ENCODE measurements at regions not wholly inside any gene's neighbourhood (a gene's known extent, or its start where the extent isn't known, plus 50 kb on each side); places are given as distances from the start of the nearest gene placed in this dataset.
"Not testable (repeated sequence)": the region's sequence is repeated elsewhere in the genome, so short reads cannot be mapped to it uniquely, and the experiment has no call there.

GRCh38 chr4:27123123-27123768, 262.6 kb downstream of the STIM2 start:
- no peak for DNase-seq

- DNase-seq = no peak
Observed at GRCh38 chr4:27123769-27124124, 263.1 kb downstream of the STIM2 start.

- not testable (repeated sequence) for DNase-seq
Observed at GRCh38 chr4:27126895-27127294, 266.3 kb downstream of the STIM2 start.

DNA sequence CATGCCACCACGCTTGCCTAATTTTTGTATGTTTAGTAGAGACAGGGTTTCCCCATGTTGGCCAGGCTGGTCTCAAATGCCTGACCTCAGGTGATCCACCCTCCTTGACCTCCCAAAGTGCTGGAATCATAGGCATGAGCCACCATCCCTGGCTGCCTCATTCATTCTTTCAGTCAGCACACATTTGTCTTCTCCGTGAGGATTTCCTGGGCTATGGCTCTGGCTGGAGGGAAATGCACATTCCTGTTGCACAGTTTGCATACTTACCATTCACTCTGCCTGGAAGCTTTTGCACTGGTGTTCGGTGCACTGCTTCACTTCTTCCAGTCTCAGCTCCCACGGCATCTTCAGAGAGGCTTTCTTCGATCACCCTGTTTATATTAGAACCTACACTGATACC, 267.8 kb downstream of the STIM2 start:
- DNase-seq = no peak

- DNase-seq = no peak
Observed at GRCh38 chr4:27129871-27130366, 269.3 kb downstream of the STIM2 start.

DNA sequence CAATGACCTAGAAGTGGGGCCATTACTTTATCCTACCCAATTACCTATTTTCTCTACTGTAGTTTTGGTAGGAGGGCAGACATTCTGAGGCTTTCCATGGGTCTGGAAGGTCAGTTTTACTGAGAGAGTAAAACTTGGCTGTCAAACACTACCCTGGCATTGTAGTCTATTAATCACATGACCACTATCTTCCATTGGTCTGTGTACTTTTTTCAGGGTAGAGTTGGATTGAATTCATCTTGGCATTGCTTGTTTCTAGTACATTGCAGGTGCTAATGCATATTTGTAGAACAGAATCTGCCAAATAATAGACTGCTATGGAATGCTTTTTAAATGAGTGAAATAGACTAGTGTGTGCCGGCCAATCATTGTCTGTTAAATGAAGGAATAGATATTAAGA, 271.9 kb downstream of the STIM2 start:
- DNase-seq = no peak

GRCh38 chr4:27140486-27140885, 279.8 kb downstream of the STIM2 start:
- no peak for DNase-seq

- DNase-seq = no peak
Observed at GRCh38 chr4:27141530-27141929, 280.9 kb downstream of the STIM2 start.

DNA sequence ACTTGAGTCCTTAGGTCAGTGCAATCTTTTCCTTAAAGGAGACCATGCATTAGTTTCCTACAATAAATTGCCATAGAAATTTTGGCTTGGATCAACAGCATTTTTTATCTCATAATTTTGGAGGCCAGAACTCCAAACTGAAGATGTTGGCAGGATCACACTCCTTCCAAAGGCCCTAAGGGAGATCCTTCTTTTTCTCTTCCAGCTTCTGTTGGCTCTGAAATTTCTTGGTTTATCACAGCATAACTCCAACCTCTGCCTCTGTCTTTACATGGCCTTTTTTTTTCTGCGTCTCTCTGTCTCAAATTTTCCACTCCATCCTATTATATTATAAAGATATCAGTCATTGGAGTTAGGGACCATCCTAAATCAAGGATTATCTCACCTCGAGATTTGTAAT, 282.2 kb downstream of the STIM2 start:
- DNase-seq = no peak

- no peak for DNase-seq
Observed at GRCh38 chr4:27145597-27145996, 285.0 kb downstream of the STIM2 start.

GRCh38 chr4:27148211-27148895, 287.7 kb downstream of the STIM2 start:
- DNase-seq = no peak

DNA sequence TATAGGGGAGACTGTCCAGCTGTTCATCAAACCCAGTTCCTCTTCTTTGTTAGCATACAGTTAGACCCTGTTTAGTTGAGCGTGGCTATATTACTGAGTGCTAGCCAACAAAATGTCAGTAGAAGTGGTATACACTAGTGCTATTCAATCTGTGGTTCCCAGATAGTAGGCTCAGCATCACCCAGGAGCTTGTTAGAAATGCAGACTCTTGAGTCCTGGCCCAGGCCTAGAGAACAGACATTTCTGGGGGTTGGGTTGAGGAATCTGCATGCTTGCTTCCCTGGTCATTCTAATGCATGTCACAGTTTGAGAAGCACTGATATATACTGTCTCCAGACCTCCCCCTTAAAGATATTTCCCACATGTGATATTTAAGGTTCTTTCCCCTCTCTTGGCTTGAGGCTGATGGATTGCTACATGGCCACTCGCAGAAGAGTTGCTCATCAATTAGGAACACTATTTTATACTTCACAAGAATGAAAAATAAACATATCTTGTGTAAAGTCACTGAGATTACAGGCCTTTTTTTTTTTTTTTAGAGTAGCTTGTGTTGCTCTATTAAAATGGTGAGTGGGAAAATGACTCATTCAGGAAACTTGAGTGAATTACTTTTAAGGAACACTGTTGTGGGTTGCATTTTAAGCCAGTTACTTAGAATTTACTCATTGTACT, 289.0 kb downstream of the STIM2 start:
- no peak for DNase-seq

- no peak for DNase-seq
Observed at GRCh38 chr4:27152703-27153102, 292.1 kb downstream of the STIM2 start.

DNA sequence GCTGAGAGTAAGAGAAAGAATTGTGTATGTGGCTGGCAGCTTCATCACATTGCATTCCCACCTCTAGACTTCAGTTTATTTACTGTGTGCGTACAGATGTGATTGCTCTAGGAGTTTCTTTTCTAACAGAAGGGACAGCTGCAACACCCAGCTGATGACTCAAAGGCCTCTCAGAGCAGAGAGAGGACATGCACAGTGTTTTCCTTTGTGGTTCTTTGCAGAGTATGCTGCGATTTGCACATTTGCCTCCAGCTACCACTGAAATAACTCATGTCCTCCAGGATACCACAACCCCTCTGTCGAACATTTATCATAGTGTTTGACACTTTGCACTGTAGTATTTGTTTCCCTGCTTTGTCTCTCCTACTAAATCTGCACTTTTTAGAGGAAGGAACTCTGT, 294.1 kb downstream of the STIM2 start:
- DNase-seq = no peak

GRCh38 chr4:27161191-27161590, 300.6 kb downstream of the STIM2 start:
- no peak for DNase-seq

DNA sequence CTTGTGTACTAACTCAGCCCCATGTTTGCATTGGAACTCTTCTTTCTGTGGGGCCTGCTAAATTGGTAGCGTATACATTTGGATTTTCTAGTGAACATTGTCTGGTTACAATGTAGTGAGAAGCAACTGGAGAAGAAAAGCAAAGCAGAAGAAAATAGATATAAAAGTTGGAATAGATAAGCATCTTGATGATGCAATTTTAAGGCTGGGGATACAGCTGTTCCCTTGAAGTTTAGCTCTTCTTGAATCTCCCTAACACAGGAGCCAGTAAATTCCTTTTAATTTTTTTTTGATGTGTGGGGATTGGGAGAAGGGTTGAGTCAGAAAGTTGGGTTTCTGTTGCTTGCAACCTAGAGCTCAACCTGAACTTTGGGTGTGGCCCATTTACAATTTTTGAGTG, 308.1 kb downstream of the STIM2 start:
- DNase-seq = no peak

DNA sequence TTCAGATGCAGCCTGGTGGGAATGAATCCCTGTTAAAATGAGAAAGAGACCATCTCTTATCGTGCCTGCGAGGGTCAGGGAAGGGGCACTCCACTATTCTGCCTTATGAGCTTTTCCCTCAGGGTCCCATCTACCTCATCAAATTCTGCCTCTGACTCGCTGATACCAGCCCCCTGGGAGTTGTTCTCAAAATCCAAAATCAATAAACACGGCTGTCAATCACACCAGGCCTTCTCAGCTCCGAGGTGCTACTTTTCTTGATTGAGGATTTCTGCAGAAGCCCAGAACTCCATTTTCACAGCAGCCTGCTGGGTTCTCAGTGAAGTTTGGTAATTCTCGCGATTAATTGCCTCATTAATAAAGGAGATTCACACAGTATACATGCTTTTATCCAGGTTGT, 312.6 kb downstream of the STIM2 start:
- no peak for DNase-seq

GRCh38 chr4:27176400-27176799, 315.8 kb downstream of the STIM2 start:
- DNase-seq = peak; percentile 6 to 23

GRCh38 chr4:27176881-27177280, 316.2 kb downstream of the STIM2 start:
- no peak for DNase-seq

DNA sequence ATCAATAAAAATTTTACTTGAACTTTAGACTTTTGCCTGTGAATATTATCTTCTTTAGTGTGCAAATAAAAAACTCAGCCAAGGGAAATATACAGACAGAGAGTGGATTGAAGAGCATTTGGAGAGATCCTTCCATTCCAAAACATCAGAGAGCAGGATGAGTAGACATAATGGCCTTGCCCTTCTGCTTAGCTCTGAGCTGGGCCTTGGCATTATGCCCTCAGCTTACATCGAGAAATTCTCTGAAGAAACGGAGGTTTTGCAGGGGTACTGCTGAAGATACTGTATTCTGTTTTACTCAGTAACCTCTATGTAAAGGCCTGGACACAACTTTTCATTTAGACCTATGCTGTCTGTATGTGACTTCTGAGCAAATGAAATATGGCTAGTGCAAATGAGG, 317.4 kb downstream of the STIM2 start:
- DNase-seq = no peak

DNA sequence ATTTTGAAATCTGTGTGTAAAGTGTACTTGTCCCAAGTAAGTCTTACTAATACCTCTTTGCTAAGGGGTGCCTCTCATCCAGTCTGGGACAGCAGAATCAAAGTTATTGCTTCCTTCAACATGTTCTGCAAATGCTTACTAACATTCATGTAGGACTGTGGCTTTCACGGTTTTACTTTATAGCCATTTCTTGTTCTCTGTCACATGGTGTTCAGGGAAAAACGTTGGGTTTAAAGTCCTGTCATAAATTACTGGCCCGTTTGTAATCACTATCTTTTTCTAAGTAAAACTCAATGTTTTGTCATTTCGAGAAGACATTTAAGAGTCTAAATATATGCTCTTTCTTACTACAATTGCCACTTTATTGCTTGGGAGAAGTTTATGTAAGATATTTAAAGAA, 321.1 kb downstream of the STIM2 start:
- no peak for DNase-seq

DNA sequence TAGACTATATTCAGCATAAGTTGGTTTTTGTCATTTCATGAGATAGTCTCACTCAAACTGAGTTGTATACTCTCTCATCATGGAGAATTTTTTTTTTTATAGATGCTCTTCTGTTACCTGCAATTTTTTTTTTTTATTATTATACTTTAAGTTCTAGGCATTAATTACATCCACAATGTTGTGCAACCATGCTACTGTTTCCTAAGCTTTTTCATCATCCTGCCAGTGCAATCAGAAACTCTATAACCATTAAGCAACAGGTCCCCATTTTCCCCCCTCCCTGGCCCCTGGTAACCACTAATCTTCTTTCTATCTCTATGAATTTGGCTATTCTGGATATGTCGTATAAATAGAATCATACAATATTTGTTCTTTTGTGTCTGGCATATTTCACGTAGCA, 321.6 kb downstream of the STIM2 start:
- DNase-seq = no peak

- no peak for DNase-seq
Observed at GRCh38 chr4:27184508-27185155, 324.0 kb downstream of the STIM2 start.

DNA sequence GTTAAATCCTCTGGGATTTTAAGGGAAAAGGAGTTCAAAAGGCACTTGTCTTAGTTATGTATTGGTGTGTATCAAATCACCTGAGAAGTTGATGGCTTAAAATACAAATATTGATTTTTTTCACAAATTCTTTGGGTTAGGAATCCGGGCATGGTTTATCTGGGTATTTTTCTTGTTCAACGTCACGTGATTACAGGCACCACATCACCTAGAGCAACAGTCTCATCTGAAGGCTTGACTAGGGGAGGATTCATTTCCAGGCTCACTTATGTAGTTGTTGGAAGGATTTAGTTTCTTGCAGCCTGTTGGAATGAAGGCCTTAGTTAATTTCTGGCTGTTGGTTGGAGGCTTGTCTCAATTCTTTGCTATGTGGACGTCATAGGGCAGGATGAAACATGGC, 326.1 kb downstream of the STIM2 start:
- no peak for DNase-seq
